ENCODE measurements at regions not wholly inside any gene's neighbourhood (a gene's known extent, or its start where the extent isn't known, plus 50 kb on each side); places are given as distances from the start of the nearest gene placed in this dataset.
"Not testable (repeated sequence)": the region's sequence is repeated elsewhere in the genome, so short reads cannot be mapped to it uniquely, and the experiment has no call there.

- H3K4me1 ChIP-seq (ENCODE audit: insufficient read depth, low read length): no peaks in the 10 kb centered on the region
- no peaks in the 10 kb centered on the region for H3K36me3 ChIP-seq (ENCODE audit: insufficient read depth, low read length)
- no peak overlapping the region for H3K9ac ChIP-seq (ENCODE audit: low read depth, low read length)
- 92% methylated on average over 2 of the region's 3 CpGs for WGBS
- no peaks in the 10 kb centered on the region for H3K27me3 ChIP-seq (ENCODE audit: insufficient read depth, low read length)
- H3K9me3 ChIP-seq (ENCODE audit: insufficient read depth, low read depth, low read length): no peaks in the 10 kb centered on the region
- no peak overlapping the region for H3K27ac ChIP-seq (ENCODE audit: low read depth, low read length)
- H3K4me3 ChIP-seq (ENCODE audit: low read length): no peak overlapping the region
Observed at GRCh38 chr3:23115171-23115877, 87.8 kb upstream of the UBE2E2 start.

- Histone ChIP-seq H3K27ac (ENCODE audit: low read depth, low read length) (no peak overlapping the region), H3K9me3 (ENCODE audit: insufficient read depth, low read depth, low read length) (no peaks in the 10 kb centered on the region), H3K4me1 (ENCODE audit: insufficient read depth, low read length) (no peaks in the 10 kb centered on the region), H3K4me3 (ENCODE audit: low read length) (no peak overlapping the region), H3K27me3 (ENCODE audit: insufficient read depth, low read length) (no peaks in the 10 kb centered on the region), H3K9ac (ENCODE audit: low read depth, low read length) (no peak overlapping the region), H3K36me3 (ENCODE audit: insufficient read depth, low read length) (no peaks in the 10 kb centered on the region)
- 94% methylated on average over 3 of the region's 3 CpGs for WGBS
Observed at GRCh38 chr3:23116081-23116837, 86.9 kb upstream of the UBE2E2 start.

GRCh38 chr3:23117856-23118255 lies 85.3 kb upstream of the UBE2E2 start:
- Histone ChIP-seq H3K27ac (ENCODE audit: low read depth, low read length) (no peak overlapping the region), H3K9ac (ENCODE audit: low read depth, low read length) (no peak overlapping the region), H3K4me3 (ENCODE audit: low read length) (no peak overlapping the region), H3K9me3 (ENCODE audit: insufficient read depth, low read depth, low read length) (no peaks in the 10 kb centered on the region), H3K4me1 (ENCODE audit: insufficient read depth, low read length) (no peaks in the 10 kb centered on the region), H3K27me3 (ENCODE audit: insufficient read depth, low read length) (no peaks in the 10 kb centered on the region), H3K36me3 (ENCODE audit: insufficient read depth, low read length) (no peaks in the 10 kb centered on the region)
- 92% methylated on average over 1 of the region's 1 CpG for WGBS

GRCh38 chr3:23127196-23127595 lies 75.9 kb upstream of the UBE2E2 start:
- H3K27ac ChIP-seq (ENCODE audit: low read depth, low read length): no peak overlapping the region
- WGBS: 91% methylated on average over 3 of the region's 3 CpGs
- no peaks in the 10 kb centered on the region for H3K36me3 ChIP-seq (ENCODE audit: insufficient read depth, low read length)

GRCh38 chr3:23128655-23129054 lies 74.5 kb upstream of the UBE2E2 start:
- Histone ChIP-seq H3K9me3 (ENCODE audit: insufficient read depth, low read depth, low read length) (no peaks in the 10 kb centered on the region), H3K4me3 (ENCODE audit: low read length) (no peak overlapping the region), H3K27ac (ENCODE audit: low read depth, low read length) (no peak overlapping the region), H3K4me1 (ENCODE audit: insufficient read depth, low read length) (no peaks in the 10 kb centered on the region), H3K9ac (ENCODE audit: low read depth, low read length) (no peak overlapping the region), H3K36me3 (ENCODE audit: insufficient read depth, low read length) (no peaks in the 10 kb centered on the region), H3K27me3 (ENCODE audit: insufficient read depth, low read length) (no peaks in the 10 kb centered on the region)
- WGBS: 83% methylated on average over 2 of the region's 2 CpGs

More at GRCh38 chr3:23127196-23127595, 75.9 kb upstream of the UBE2E2 start:
- Histone ChIP-seq H3K4me3 (ENCODE audit: low read length) (no peak overlapping the region), H3K27me3 (ENCODE audit: insufficient read depth, low read length) (no peaks in the 10 kb centered on the region), H3K4me1 (ENCODE audit: insufficient read depth, low read length) (no peaks in the 10 kb centered on the region), H3K9me3 (ENCODE audit: insufficient read depth, low read depth, low read length) (no peaks in the 10 kb centered on the region), H3K9ac (ENCODE audit: low read depth, low read length) (no peak overlapping the region)

- no peaks in the 10 kb centered on the region for H3K4me1 ChIP-seq (ENCODE audit: insufficient read depth, low read length)
- no peaks in the 10 kb centered on the region for H3K36me3 ChIP-seq (ENCODE audit: insufficient read depth, low read length)
- no peaks in the 10 kb centered on the region for H3K27me3 ChIP-seq (ENCODE audit: insufficient read depth, low read length)
- no peak overlapping the region for H3K27ac ChIP-seq (ENCODE audit: low read depth, low read length)
- WGBS: 94% methylated on average over 4 of the region's 4 CpGs
- no peak overlapping the region for H3K9ac ChIP-seq (ENCODE audit: low read depth, low read length)
- no peaks in the 10 kb centered on the region for H3K9me3 ChIP-seq (ENCODE audit: insufficient read depth, low read depth, low read length)
- H3K4me3 ChIP-seq (ENCODE audit: low read length): no peak overlapping the region
Observed at GRCh38 chr3:23129117-23129516, 74.0 kb upstream of the UBE2E2 start.

- Histone ChIP-seq H3K9ac (ENCODE audit: low read depth, low read length) (no peak overlapping the region), H3K4me3 (ENCODE audit: low read length) (no peak overlapping the region), H3K36me3 (ENCODE audit: insufficient read depth, low read length) (no peaks in the 10 kb centered on the region), H3K4me1 (ENCODE audit: insufficient read depth, low read length) (no peaks in the 10 kb centered on the region), H3K27ac (ENCODE audit: low read depth, low read length) (no peak overlapping the region), H3K9me3 (ENCODE audit: insufficient read depth, low read depth, low read length) (no peaks in the 10 kb centered on the region), H3K27me3 (ENCODE audit: insufficient read depth, low read length) (no peaks in the 10 kb centered on the region)
- WGBS: 79% methylated on average over 2 of the region's 3 CpGs
Observed at GRCh38 chr3:23129817-23130216, 73.3 kb upstream of the UBE2E2 start.

GRCh38 chr3:23130406-23130805 lies 72.7 kb upstream of the UBE2E2 start:
- Histone ChIP-seq H3K4me3 (ENCODE audit: low read length) (no peak overlapping the region), H3K9me3 (ENCODE audit: insufficient read depth, low read depth, low read length) (no peaks in the 10 kb centered on the region), H3K27ac (ENCODE audit: low read depth, low read length) (no peak overlapping the region), H3K36me3 (ENCODE audit: insufficient read depth, low read length) (no peaks in the 10 kb centered on the region), H3K9ac (ENCODE audit: low read depth, low read length) (no peak overlapping the region), H3K4me1 (ENCODE audit: insufficient read depth, low read length) (no peaks in the 10 kb centered on the region), H3K27me3 (ENCODE audit: insufficient read depth, low read length) (no peaks in the 10 kb centered on the region)
- WGBS: 96% methylated on average over 4 of the region's 4 CpGs

- Histone ChIP-seq H3K9ac (ENCODE audit: low read depth, low read length) (no peak overlapping the region), H3K36me3 (ENCODE audit: insufficient read depth, low read length) (no peaks in the 10 kb centered on the region), H3K9me3 (ENCODE audit: insufficient read depth, low read depth, low read length) (no peaks in the 10 kb centered on the region), H3K27me3 (ENCODE audit: insufficient read depth, low read length) (no peaks in the 10 kb centered on the region), H3K27ac (ENCODE audit: low read depth, low read length) (no peak overlapping the region), H3K4me1 (ENCODE audit: insufficient read depth, low read length) (no peaks in the 10 kb centered on the region), H3K4me3 (ENCODE audit: low read length) (no peak overlapping the region)
- WGBS: 94% methylated on average over 11 of the region's 12 CpGs
Observed at GRCh38 chr3:23135026-23135785, 67.9 kb upstream of the UBE2E2 start.

GRCh38 chr3:23136054-23136453 lies 67.1 kb upstream of the UBE2E2 start:
- Histone ChIP-seq H3K27ac (ENCODE audit: low read depth, low read length) (no peak overlapping the region), H3K9me3 (ENCODE audit: insufficient read depth, low read depth, low read length) (no peaks in the 10 kb centered on the region), H3K36me3 (ENCODE audit: insufficient read depth, low read length) (no peaks in the 10 kb centered on the region), H3K4me3 (ENCODE audit: low read length) (no peak overlapping the region), H3K9ac (ENCODE audit: low read depth, low read length) (no peak overlapping the region), H3K27me3 (ENCODE audit: insufficient read depth, low read length) (no peaks in the 10 kb centered on the region), H3K4me1 (ENCODE audit: insufficient read depth, low read length) (no peaks in the 10 kb centered on the region)
- WGBS: 90% methylated on average over 1 of the region's 2 CpGs

- WGBS: 90% methylated on average over 2 of the region's 2 CpGs
- not testable (repeated sequence) for H3K27ac ChIP-seq (ENCODE audit: low read depth, low read length); H3K27me3 ChIP-seq (ENCODE audit: insufficient read depth, low read length); H3K4me1 ChIP-seq (ENCODE audit: insufficient read depth, low read length); H3K9ac ChIP-seq (ENCODE audit: low read depth, low read length); H3K4me3 ChIP-seq (ENCODE audit: low read length); H3K9me3 ChIP-seq (ENCODE audit: insufficient read depth, low read depth, low read length); H3K36me3 ChIP-seq (ENCODE audit: insufficient read depth, low read length)
Observed at GRCh38 chr3:23144051-23144450, 59.1 kb upstream of the UBE2E2 start.
